Thyroid gland (tissue), 4 donors: ENCODE measurements at regions not wholly inside any gene's neighbourhood (a gene's known extent, or its start where the extent isn't known, plus 50 kb on each side); places are given as distances from the start of the nearest gene placed in this dataset.

Source experiments
- POLR2A ChIP-seq, 2 donors: fragments of 450-650 bp; IDR thresholded peaks; one replicate each; pipeline ENCODE4 v1.6.1; 2017; ENCODE audit warnings: antibody characterized with exemption in 2 of 2, mild to moderate bottlenecking in 2 of 2, moderate library complexity in 1 of 2
- TF ChIP-seq, protein P1 (sequence below), 6 experiments: fragments of 200-600 bp in 3 of 6; fragments of 450-650 bp in 3 of 6; sonication (generic) in 3 of 6; IDR thresholded peaks; one replicate each; pipeline ENCODE4 v1.5.1; 2016 to 2019; ENCODE audit warnings: antibody characterized with exemption in 6 of 6, mild to moderate bottlenecking in 2 of 6, inconsistent platforms in 1 of 6, moderate library complexity in 1 of 6

DNA sequence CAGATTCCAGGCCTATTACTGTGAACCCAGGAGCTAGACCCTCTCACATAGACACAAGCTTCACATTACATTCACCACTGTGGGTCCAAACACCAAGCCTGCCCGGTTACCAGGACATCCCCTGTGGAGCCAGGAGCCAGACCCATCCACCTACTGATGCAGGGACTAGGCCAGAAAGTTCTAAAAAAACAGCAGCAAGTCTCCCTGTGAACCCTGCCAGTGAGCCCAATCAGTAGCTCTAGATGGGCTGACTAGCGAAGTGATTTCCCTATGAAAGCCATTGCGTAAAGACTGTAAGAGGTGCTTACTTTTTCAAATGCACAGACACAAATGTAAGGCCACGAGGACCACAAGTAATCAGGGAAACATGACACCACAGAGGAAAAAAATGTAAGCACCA lies 352.3 kb downstream of the TMEM161B start:
- TF ChIP-seq, protein P1, sequence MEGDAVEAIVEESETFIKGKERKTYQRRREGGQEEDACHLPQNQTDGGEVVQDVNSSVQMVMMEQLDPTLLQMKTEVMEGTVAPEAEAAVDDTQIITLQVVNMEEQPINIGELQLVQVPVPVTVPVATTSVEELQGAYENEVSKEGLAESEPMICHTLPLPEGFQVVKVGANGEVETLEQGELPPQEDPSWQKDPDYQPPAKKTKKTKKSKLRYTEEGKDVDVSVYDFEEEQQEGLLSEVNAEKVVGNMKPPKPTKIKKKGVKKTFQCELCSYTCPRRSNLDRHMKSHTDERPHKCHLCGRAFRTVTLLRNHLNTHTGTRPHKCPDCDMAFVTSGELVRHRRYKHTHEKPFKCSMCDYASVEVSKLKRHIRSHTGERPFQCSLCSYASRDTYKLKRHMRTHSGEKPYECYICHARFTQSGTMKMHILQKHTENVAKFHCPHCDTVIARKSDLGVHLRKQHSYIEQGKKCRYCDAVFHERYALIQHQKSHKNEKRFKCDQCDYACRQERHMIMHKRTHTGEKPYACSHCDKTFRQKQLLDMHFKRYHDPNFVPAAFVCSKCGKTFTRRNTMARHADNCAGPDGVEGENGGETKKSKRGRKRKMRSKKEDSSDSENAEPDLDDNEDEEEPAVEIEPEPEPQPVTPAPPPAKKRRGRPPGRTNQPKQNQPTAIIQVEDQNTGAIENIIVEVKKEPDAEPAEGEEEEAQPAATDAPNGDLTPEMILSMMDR (IDR thresholded peaks at IDR 0.05): no peak
- TF ChIP-seq POLR2A (IDR thresholded peaks at IDR 0.05): no peak
